HG02759 (cell line): ENCODE measurements at regions not wholly inside any gene's neighbourhood (a gene's known extent, or its start where the extent isn't known, plus 50 kb on each side); places are given as distances from the start of the nearest gene placed in this dataset.
"Not testable (repeated sequence)": the region's sequence is repeated elsewhere in the genome, so short reads cannot be mapped to it uniquely, and the experiment has no call there.

Source experiments
- ATAC-seq: cut with Tn5 transposase; IDR thresholded peaks from one replicate; pipeline ENCODE4 v1.9.1; 2021; ENCODE audit warnings: mild to moderate bottlenecking, moderate library complexity; ENCODE audit not compliant: unreplicated experiment

DNA sequence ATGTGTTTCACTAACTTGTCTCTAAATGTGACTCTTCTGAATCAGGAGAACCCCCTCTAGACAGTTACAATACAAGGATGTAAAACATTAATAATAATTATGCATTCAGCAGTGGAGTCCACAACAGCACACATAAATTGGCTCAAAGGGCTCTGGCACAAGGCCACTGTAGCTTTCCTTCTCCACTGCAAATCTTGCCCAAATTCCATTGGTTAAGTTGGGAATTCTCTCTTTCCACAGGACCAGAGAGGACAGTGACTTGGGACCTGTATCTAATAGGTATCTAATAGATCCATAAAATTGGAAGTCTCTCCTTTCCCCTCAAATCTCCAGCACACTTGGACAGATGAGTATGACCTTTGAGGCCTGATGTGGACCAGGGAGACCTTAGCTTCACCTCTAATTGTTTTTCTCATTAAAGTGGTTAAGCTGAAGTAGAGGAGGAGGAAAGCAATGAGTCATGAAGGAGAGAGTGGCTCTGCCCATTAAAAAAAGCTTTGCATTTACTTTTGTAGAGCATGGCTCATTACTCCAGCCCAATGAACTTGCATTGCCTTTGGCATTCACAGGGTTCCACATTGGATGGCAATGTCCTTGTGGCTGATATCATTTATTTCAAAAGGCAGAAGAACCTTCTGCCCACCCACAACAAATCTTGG lies 72.3 kb upstream of the SH3RF1 start:
- ATAC-seq = no peak

DNA sequence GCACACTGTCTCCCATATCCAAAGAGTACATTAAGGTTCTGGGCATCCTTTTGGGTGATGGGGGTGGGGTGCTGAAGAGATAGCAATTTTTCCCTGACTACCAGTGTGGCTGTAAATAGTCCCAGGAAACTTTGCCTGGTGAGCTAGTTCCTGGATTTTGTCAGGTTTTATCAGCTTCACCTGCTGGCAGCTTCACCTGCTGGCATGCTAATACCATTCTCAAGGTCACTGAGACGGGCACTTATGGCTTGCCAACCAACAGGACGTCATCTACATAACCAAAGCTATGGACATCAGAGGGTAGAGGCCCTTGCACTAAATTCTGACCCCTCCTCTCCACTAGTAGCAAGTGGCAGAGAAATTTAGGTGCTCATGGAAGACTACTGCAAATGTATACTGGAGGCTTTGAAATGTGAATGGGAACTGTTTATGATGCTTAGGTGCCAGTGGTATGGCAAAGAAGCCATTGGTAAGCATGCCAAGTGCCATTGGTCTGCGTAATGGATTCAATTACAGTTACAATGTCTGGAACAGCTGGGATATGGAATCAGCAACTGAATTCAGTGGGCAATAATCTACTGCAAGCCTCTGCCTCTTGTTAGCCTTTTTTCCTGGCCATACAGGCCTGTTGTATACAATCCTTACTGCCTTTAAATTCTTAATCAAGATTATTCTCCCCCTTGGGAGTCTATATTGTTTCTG lies 71.6 kb upstream of the SH3RF1 start:
- no peak for ATAC-seq

DNA sequence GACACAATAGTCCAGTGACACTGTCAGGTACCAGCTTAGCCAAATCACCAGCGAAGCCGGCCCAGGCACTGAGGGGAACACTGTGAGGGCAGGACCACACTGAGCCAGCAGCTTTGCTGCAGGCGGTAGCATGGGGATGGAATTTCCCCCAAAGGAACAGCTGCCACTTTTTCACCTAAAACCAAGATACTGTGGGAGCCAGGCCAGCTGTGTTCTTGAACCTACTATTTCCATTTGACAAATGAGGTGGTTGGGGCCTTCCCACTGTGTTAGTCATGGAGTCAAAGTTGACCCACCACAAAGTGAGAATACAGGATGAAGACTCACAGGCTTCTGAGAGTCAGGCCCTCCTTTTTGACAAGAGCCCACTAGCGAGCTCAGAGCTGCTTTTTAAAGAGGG lies 70.7 kb upstream of the SH3RF1 start:
- ATAC-seq = peak; percentile 84

DNA sequence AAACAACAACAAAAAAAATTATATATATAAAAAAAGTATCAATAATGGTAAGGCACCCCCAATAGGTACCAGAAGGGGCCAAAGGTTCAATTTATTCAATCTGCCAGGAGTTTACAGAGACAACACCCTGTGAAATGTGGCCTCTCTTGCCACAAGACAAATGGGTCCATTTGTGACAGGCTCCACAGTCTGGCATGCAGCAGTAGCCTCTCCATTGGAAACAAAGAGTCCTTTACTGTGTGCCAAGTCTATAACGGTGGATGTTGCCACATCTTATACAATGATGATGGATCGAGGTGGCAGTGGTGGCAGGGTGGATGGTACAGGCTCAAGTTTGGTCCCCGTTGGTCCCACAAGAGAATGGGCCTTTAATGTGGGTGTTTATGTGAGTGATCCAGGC lies 70.1 kb upstream of the SH3RF1 start:
- ATAC-seq = no peak

DNA sequence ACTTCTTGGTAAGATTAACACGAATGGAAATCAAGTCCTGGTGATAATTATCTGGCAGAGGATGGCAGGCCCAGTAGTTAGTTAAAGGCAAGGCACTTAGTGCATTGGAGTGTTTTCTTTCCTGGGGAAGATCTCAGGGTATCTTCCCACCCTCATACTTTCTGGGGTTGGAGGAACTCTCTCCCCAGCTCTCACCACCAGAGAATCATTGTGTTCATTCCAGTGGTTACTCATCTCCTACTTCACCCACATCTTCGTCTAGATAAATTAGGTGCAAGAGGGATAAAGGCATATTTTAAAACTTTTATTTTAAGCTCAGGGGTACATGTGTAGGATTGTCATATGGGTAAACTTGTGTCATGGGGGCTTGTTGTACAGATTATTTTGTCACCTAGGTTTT lies 67.5 kb upstream of the SH3RF1 start:
- no peak for ATAC-seq

DNA sequence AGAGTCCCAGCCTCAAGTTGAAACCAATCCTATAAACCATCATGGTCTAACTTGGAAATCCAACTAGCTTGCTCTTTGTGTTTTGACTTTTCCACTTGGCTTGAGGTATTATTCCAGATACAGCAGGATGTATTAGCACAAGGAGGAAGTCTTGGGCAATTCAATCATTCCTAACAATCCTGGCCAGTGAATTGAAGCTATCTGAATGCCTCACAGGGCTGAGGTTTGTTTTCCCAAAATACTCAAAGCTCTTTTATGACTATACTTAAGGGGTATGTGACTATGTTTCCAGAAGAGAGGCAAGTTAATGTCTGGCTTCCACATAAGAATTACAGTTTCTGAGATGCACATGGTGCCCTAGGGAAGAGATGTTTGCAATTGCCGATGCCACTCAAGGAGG lies 66.8 kb upstream of the SH3RF1 start:
- ATAC-seq = no peak

DNA sequence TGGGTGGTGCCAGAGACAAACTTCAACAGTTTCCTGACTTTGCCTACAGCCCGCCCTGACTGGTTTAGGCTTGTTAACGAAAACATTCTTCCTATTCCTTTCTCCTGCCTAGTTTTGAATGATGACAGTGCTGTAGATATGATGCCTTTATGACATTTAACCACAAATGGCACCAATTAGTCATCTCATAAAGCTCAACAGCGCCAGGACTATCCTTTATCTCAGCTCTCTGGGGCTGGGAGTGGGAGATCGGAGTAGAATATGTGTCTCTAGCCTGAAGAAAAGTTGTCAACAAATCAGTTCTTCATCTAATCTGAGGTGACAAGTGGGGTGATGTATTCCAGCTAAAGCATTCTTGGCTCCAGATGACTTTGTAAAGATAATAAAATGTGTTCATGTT lies 64.6 kb upstream of the SH3RF1 start:
- ATAC-seq = no peak

DNA sequence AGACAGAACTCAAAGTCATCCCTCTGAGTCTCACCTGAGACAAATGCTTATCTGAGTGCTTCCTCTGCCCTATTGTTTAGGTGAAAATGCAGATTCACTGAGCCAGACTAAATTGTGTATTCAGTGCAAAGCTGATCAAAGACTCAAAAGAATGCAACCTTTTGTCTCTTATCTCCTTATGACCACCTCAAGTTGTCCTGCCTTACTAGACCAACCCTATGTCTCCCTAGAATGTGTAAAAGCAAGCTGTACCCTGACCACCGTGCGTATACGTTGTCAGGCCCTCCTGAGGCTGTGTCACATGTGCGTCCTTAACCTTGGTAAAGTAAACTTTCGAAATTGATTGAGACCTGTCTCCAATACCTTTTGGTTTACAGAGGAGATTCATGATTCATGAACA lies 63.6 kb upstream of the SH3RF1 start:
- ATAC-seq = no peak

DNA sequence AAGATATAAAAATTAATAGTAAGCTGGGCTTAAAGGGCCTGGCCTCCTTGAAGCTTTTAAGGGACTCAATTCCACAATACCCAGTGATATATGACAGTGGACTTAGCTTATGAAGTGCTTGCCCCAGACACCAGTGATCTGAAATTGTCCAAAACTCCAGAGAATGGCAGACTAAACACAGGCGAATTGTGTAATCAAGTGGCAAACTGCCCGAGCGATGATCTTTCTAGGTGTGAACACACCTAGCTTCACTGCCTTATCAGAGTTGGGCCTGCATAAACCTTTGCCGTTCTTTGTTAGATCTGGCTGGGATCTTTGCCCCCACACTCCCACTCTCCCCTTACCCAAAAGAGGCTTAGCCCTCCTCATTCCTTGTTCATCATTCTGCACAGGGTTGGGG lies 62.5 kb upstream of the SH3RF1 start:
- no peak for ATAC-seq

DNA sequence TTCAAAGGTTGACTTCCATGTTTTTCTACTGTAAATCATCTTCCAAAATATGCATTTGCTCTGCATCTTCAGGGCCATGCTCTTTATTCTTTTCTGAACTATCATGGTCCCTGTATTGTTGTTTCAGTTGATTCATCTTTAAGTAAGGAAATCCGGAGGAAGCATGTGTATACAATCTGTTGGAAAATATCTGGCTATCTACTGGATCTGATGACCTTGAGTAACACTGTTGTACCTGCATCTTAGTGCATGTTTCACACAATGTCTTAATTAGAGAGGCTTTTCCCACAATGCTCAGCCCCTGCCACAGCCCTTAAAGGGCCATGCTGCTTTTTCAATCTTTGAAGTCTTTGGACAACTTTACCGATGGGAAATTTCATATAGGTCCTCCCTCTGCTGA lies 61.8 kb upstream of the SH3RF1 start:
- no peak for ATAC-seq

DNA sequence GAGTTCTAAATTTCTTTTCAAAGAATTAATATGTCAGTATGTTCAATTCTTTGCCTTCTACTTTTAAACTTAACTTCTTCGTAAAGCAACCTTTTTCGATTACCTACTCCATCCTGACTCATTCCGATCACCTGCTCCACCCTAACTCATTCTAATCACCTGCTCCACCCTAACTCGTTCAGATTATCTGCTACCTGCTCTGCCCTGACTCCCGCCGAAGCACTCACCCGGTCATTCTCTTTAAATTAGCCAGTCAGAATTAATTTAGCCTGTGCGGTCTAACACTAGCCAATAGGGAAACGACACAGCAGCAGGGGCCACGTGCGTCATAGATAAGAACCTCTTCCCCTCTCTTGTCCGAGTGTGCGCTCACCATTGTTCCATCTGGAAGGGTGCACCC lies 60.1 kb upstream of the SH3RF1 start:
- ATAC-seq = no peak

DNA sequence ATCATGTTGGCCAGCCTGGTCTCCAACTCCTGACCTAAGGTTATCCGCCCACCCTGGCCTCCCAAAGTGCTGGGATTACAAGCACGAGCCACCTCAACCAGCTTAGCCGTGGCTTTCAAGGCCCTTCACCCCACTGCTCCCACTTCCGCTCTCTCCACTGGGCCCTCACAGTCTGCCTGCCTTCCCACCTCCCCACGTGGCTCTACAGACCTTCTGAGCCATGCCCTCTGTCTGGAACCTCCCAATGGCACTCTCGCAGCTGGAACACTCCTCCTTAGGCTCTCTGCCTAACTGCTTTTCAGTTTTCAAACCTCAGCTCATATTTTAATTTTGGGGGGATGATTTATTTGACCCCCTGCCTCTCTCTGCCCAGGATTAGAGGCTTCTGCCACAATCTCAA lies 59.3 kb upstream of the SH3RF1 start:
- ATAC-seq = no peak

DNA sequence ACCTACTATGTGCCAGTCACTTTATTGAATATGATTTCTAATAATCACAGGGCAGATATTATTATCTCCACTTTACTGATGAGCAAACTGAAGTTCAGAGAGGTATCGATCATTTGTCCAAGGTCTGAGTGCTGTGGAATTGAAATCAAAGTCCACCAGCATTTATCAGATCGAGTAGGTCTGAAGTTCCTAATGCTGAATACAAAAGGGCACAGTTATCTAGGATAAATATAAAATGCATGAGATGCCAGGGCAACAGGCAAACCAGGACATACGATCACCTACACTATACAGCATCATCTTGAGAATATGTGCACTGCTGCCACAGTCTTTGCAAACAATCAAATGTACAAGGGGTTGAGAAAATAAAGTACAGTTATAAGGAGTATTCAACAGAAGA lies 57.2 kb upstream of the SH3RF1 start:
- no peak for ATAC-seq

DNA sequence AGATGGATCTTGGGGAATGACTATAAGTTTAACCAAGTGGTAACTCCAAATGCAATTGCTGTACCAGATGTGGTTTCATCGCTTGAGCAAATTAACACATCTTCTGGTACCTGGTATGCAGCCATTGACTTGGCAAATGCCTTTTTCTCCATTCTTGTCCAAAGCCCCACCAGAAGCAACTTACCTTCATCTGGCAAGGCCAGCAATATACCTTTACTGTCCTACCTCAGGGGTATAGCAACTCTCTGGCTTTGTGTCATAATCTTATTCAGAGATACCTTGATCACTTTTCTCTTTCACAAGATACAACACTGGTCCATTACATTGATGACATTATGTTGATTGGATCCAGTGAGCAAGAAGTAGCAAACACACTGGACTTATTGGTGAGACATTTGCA lies 53.2 kb upstream of the SH3RF1 start:
- ATAC-seq = not testable (repeated sequence)

DNA sequence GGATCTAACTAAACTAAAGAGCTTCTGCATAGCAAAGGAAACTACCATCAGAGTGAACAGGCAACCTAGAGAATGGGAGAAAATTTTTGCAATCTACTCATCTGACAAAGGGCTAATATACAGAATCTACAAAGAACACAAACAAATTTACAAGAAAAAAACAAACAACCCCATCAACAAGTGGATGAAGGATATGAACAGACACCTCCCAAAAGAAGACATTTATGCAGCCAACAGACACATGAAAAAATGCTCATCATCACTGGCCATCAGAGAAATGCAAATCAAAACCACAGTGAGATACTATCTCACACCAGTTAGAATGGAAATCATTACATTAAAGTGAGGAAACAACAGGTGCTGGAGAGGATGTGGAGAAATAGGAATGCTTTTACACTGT lies 52.1 kb upstream of the SH3RF1 start:
- not testable (repeated sequence) for ATAC-seq
